Uterus (tissue), 2 donors: ENCODE measurements at regions not wholly inside any gene's neighbourhood (a gene's known extent, or its start where the extent isn't known, plus 50 kb on each side); places are given as distances from the start of the nearest gene placed in this dataset.

Source experiments
- POLR2A ChIP-seq, 2 donors: fragments of 450-650 bp; IDR thresholded peaks; one replicate each; pipeline ENCODE4 v1.6.1; 2016; ENCODE audit warnings: antibody characterized with exemption in 2 of 2, mild to moderate bottlenecking in 1 of 2, moderate library complexity in 1 of 2
- TF ChIP-seq, protein P1 (sequence below), 4 experiments: fragments of 200-600 bp in 2 of 4; fragments of 450-650 bp in 2 of 4; sonication (generic) in 2 of 4; IDR thresholded peaks; one replicate each; pipeline ENCODE4 v1.5.1; 2016 to 2019; ENCODE audit warnings: antibody characterized with exemption in 4 of 4, mild to moderate bottlenecking in 2 of 4, moderate library complexity in 1 of 4

- TF ChIP-seq POLR2A (IDR thresholded peaks at IDR 0.05), result no peak
- TF ChIP-seq, protein P1, sequence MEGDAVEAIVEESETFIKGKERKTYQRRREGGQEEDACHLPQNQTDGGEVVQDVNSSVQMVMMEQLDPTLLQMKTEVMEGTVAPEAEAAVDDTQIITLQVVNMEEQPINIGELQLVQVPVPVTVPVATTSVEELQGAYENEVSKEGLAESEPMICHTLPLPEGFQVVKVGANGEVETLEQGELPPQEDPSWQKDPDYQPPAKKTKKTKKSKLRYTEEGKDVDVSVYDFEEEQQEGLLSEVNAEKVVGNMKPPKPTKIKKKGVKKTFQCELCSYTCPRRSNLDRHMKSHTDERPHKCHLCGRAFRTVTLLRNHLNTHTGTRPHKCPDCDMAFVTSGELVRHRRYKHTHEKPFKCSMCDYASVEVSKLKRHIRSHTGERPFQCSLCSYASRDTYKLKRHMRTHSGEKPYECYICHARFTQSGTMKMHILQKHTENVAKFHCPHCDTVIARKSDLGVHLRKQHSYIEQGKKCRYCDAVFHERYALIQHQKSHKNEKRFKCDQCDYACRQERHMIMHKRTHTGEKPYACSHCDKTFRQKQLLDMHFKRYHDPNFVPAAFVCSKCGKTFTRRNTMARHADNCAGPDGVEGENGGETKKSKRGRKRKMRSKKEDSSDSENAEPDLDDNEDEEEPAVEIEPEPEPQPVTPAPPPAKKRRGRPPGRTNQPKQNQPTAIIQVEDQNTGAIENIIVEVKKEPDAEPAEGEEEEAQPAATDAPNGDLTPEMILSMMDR (IDR thresholded peaks at IDR 0.05), result no peak
Measured at GRCh38 chr9:38250279-38251035, 142.0 kb upstream of the ALDH1B1 start.
